WTC11 (cell line): ENCODE measurements at regions not wholly inside any gene's neighbourhood (a gene's known extent, or its start where the extent isn't known, plus 50 kb on each side); places are given as distances from the start of the nearest gene placed in this dataset.

Source experiments
- ATAC-seq: fragments of 200-7000 bp; cut with Tn5 transposase; 2 replicates; pipeline ENCODE4 v1.10.0; 2021; ENCODE audit warnings: mild to moderate bottlenecking, moderate library complexity
- CTCF ChIA-PET: fragments of 300-600 bp; sonication (Branson Sonifier 250); formaldehyde crosslinking; loops from one replicate; lab custom pipeline; 2021; ENCODE audit warnings: antibody characterized with exemption; lab: Charles Lee
- POLR2A ChIA-PET: fragments of 350-600 bp; sonication (Branson Sonifier 250); formaldehyde crosslinking; loops from one replicate; lab custom pipeline; 2021; ENCODE audit warnings: antibody characterized with exemption; lab: Charles Lee
- DNase-seq: peaks from one replicate; pipeline ENCODE4 v3.0.0; 2021; ENCODE audit warnings: low spot score
- H3K27ac Mint-ChIP-seq: 2 replicates; pipeline ENCODE4 v1.8.0; 2021; ENCODE audit warnings: mixed read lengths
- H3K27me3 Mint-ChIP-seq: 2 replicates; pipeline ENCODE4 v1.8.0; 2021; ENCODE audit warnings: low read depth, mild to moderate bottlenecking, moderate library complexity, mixed read lengths
- H3K36me3 Mint-ChIP-seq: 2 replicates; pipeline ENCODE4 v1.8.0; 2021; ENCODE audit warnings: mixed read lengths
- H3K4me1 Mint-ChIP-seq: 2 replicates; pipeline ENCODE4 v1.8.0; 2022; ENCODE audit warnings: mixed read lengths
- H3K4me3 Mint-ChIP-seq: 2 replicates; pipeline ENCODE4 v1.8.0; 2021; ENCODE audit warnings: mild to moderate bottlenecking, moderate library complexity, mixed read lengths
- H3K9me3 Mint-ChIP-seq: 2 replicates; pipeline ENCODE4 v1.8.0; 2021; ENCODE audit warnings: mixed read lengths
- ARID4B ChIP-seq: sonication (generic); formaldehyde crosslinking; IDR thresholded peaks from 2 replicates; pipeline ENCODE4 v1.8.0; 2023; ENCODE audit warnings: missing genetic modification reagents, mild to moderate bottlenecking, borderline replicate concordance
- ATF3 ChIP-seq: sonication (generic); formaldehyde crosslinking; conservative IDR thresholded peaks from 2 replicates; pipeline ENCODE4 v1.8.1; 2022; ENCODE audit warnings: mild to moderate bottlenecking, missing genetic modification reagents
- CREM ChIP-seq: sonication (generic); formaldehyde crosslinking; IDR thresholded peaks from 2 replicates; pipeline ENCODE4 v1.8.1; 2022; ENCODE audit warnings: mild to moderate bottlenecking, missing genetic modification reagents, moderate library complexity
- E2F4 ChIP-seq: sonication (generic); formaldehyde crosslinking; IDR thresholded peaks from 2 replicates; pipeline ENCODE4 v1.8.1; 2022; ENCODE audit warnings: low read depth, mild to moderate bottlenecking, moderate library complexity, missing genetic modification reagents, borderline replicate concordance
- ETV6 ChIP-seq: sonication (generic); formaldehyde crosslinking; IDR thresholded peaks from 2 replicates; pipeline ENCODE4 v1.8.1; 2022; ENCODE audit warnings: mild to moderate bottlenecking, missing genetic modification reagents
- FOXJ3 ChIP-seq: sonication (generic); formaldehyde crosslinking; IDR thresholded peaks from 2 replicates; pipeline ENCODE4 v1.9.0; 2021; ENCODE audit warnings: missing genetic modification reagents, mild to moderate bottlenecking, borderline replicate concordance
- FOXP1 ChIP-seq: sonication (generic); formaldehyde crosslinking; IDR thresholded peaks from 2 replicates; pipeline ENCODE4 v1.8.0; 2022; ENCODE audit warnings: missing genetic modification reagents, mild to moderate bottlenecking, moderate library complexity, borderline replicate concordance
- GABPB1 ChIP-seq: sonication (generic); formaldehyde crosslinking; IDR thresholded peaks from 2 replicates; pipeline ENCODE4 v1.8.1; 2023; ENCODE audit warnings: mild to moderate bottlenecking, missing genetic modification reagents
- JAZF1 ChIP-seq: fragments of 250-450 bp; sonication (Bioruptor Pico); IDR thresholded peaks from 2 replicates; pipeline ENCODE4 v1.9.0; 2021; ENCODE audit warnings: moderate library complexity, mild to moderate bottlenecking, inconsistent platforms
- JUN ChIP-seq: sonication (generic); formaldehyde crosslinking; IDR thresholded peaks from 2 replicates; pipeline ENCODE4 v1.8.0; 2023; ENCODE audit warnings: mild to moderate bottlenecking, missing genetic modification reagents
- KAT7 ChIP-seq: sonication (generic); formaldehyde crosslinking; IDR thresholded peaks from 2 replicates; pipeline ENCODE4 v1.8.1; 2023; ENCODE audit warnings: missing genetic modification reagents, mild to moderate bottlenecking, borderline replicate concordance
- MXD4 ChIP-seq: fragments of 250-450 bp; sonication (Bioruptor Pico); IDR thresholded peaks from 2 replicates; pipeline ENCODE4 v1.8.0; 2021; ENCODE audit warnings: mild to moderate bottlenecking, moderate library complexity, borderline replicate concordance
- NFE2L1 ChIP-seq: sonication (generic); formaldehyde crosslinking; IDR thresholded peaks from 2 replicates; pipeline ENCODE4 v1.8.1; 2023; ENCODE audit warnings: missing genetic modification reagents
- NR3C1 ChIP-seq: sonication (generic); formaldehyde crosslinking; conservative IDR thresholded peaks from 2 replicates; pipeline ENCODE4 v1.8.1; 2023; ENCODE audit warnings: low read depth, mild to moderate bottlenecking, missing genetic modification reagents
- SMAD3 ChIP-seq: sonication (generic); formaldehyde crosslinking; IDR thresholded peaks from 2 replicates; pipeline ENCODE4 v1.8.0; 2022; ENCODE audit warnings: missing genetic modification reagents, mild to moderate bottlenecking, borderline replicate concordance
- SOX15 ChIP-seq: fragments of 250-450 bp; sonication (Bioruptor Pico); IDR thresholded peaks from 2 replicates; pipeline ENCODE4 v1.9.0; 2021; ENCODE audit warnings: mild to moderate bottlenecking
- TCF7 ChIP-seq: sonication (generic); formaldehyde crosslinking; IDR thresholded peaks from 2 replicates; pipeline ENCODE4 v1.8.0; 2022; ENCODE audit warnings: mild to moderate bottlenecking, low read depth, missing genetic modification reagents, moderate library complexity
- TEAD4 ChIP-seq: sonication (generic); formaldehyde crosslinking; IDR thresholded peaks from 2 replicates; pipeline ENCODE4 v1.8.0; 2022; ENCODE audit warnings: mild to moderate bottlenecking, missing genetic modification reagents
- ZBTB21 ChIP-seq: sonication (generic); formaldehyde crosslinking; IDR thresholded peaks from 2 replicates; pipeline ENCODE4 v1.8.1; 2023; ENCODE audit warnings: mild to moderate bottlenecking, missing genetic modification reagents, borderline replicate concordance
- ZMAT4 ChIP-seq: fragments of 250-450 bp; sonication (Bioruptor Pico); IDR thresholded peaks from 2 replicates; pipeline ENCODE4 v1.9.0; 2021; ENCODE audit warnings: mild to moderate bottlenecking
- ZNF121 ChIP-seq: sonication (generic); formaldehyde crosslinking; IDR thresholded peaks from 2 replicates; pipeline ENCODE4 v1.8.0; 2023; ENCODE audit warnings: missing genetic modification reagents
- ZNF317 ChIP-seq: sonication (generic); formaldehyde crosslinking; IDR thresholded peaks from 2 replicates; pipeline ENCODE4 v1.8.1; 2023; ENCODE audit warnings: low read depth, mild to moderate bottlenecking, moderate library complexity, missing genetic modification reagents, borderline replicate concordance
- ZNF416 ChIP-seq: fragments of 250-450 bp; sonication (Bioruptor Pico); IDR thresholded peaks from 2 replicates; pipeline ENCODE4 v1.9.0; 2021; ENCODE audit warnings: mild to moderate bottlenecking, inconsistent platforms
- ZNF423 ChIP-seq: fragments of 250-450 bp; sonication (Bioruptor Pico); IDR thresholded peaks from 2 replicates; pipeline ENCODE4 v2.1.2; 2022; ENCODE audit warnings: mild to moderate bottlenecking, moderate library complexity
- TF ChIP-seq, protein P1 (sequence below): sonication (generic); formaldehyde crosslinking; conservative IDR thresholded peaks from 2 replicates; pipeline ENCODE4 v1.8.1; 2023; ENCODE audit warnings: mild to moderate bottlenecking, low read depth, missing genetic modification reagents, moderate library complexity

DNA sequence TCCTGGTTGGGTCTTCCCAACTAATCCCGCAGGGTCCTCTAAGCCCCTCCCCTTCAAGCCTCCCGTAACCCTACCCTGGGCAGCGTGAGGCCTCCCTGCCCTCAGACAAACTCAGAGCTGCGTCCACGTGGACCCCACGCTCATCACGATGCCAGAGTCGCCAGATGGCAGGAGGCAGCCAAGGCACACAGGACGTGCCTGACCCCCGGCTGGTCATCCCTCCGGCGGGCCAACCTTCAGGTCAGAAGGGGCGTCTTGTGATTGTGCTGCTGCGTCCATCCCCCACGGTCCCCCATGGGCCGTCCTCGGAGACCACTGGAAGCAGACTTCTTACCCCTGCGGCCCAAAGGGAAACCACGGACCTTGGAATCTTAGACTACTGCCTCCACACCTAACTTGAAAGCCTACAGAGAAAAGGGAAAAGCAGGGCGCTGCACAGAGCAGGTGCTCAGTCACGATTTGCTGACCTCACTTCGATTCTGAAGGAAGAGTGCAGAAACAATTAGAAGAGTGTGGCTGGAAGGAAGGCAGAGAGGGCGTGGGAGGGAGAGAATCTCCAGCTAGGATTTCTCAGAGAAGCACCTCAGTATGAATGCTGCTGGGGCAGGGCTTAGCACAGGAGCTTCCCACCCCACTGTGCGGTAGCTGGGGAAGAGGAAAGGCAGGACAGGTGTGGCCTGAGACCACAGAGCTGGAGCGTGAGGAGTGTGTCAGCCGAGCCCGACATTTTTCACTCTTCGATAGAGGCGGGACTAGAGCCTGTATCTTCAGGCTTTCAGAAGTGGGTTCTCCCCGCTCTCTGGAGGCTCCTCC lies 174.8 kb downstream of the ERCC6L2 start:
- ATAC-seq (no peak), DNase-seq (no peak)
- Mint-ChIP-seq H3K27ac (no peak overlapping the region), H3K4me3 (no peak overlapping the region), H3K27me3 (peaks cover 14% of the 10 kb centered on the region), H3K4me1 (peaks cover 40% of the 10 kb centered on the region), H3K9me3 (peaks cover 28% of the 10 kb centered on the region), H3K36me3 (peaks cover 7% of the 10 kb centered on the region)
- CTCF ChIA-PET: no interaction called here
- POLR2A ChIA-PET: interaction anchor here (0.6 kb wide), 1 partner anchor 10 kb away, joined by 4 read pairs; no protein-coding TSS in a partner anchor
- no peak for TF ChIP-seq KAT7
- no peak for TF ChIP-seq ZNF121 (CRISPR knock-in tag)
- no peak for TF ChIP-seq JAZF1 (CRISPR knock-in tag)
- no peak for TF ChIP-seq ZBTB21 (CRISPR knock-in tag)
- no peak for TF ChIP-seq JUN (CRISPR knock-in tag)
- no peak for TF ChIP-seq CREM (CRISPR knock-in tag)
- TF ChIP-seq ETV6 (CRISPR knock-in tag): no peak
- no peak for TF ChIP-seq SOX15 (CRISPR knock-in tag)
- no peak for TF ChIP-seq MXD4 (CRISPR knock-in tag)
- no peak for TF ChIP-seq GABPB1 (CRISPR knock-in tag)
- no peak for TF ChIP-seq TCF7 (CRISPR knock-in tag)
- no peak for TF ChIP-seq E2F4
- no peak for TF ChIP-seq SMAD3
- TF ChIP-seq NFE2L1 (CRISPR knock-in tag): no peak
- no peak for TF ChIP-seq FOXP1
- TF ChIP-seq, protein P1, sequence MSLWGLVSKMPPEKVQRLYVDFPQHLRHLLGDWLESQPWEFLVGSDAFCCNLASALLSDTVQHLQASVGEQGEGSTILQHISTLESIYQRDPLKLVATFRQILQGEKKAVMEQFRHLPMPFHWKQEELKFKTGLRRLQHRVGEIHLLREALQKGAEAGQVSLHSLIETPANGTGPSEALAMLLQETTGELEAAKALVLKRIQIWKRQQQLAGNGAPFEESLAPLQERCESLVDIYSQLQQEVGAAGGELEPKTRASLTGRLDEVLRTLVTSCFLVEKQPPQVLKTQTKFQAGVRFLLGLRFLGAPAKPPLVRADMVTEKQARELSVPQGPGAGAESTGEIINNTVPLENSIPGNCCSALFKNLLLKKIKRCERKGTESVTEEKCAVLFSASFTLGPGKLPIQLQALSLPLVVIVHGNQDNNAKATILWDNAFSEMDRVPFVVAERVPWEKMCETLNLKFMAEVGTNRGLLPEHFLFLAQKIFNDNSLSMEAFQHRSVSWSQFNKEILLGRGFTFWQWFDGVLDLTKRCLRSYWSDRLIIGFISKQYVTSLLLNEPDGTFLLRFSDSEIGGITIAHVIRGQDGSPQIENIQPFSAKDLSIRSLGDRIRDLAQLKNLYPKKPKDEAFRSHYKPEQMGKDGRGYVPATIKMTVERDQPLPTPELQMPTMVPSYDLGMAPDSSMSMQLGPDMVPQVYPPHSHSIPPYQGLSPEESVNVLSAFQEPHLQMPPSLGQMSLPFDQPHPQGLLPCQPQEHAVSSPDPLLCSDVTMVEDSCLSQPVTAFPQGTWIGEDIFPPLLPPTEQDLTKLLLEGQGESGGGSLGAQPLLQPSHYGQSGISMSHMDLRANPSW (CRISPR knock-in tag): no peak
- no peak for TF ChIP-seq TEAD4 (CRISPR knock-in tag)
- TF ChIP-seq FOXJ3 (CRISPR knock-in tag): no peak
- TF ChIP-seq ZMAT4: no peak

DNA sequence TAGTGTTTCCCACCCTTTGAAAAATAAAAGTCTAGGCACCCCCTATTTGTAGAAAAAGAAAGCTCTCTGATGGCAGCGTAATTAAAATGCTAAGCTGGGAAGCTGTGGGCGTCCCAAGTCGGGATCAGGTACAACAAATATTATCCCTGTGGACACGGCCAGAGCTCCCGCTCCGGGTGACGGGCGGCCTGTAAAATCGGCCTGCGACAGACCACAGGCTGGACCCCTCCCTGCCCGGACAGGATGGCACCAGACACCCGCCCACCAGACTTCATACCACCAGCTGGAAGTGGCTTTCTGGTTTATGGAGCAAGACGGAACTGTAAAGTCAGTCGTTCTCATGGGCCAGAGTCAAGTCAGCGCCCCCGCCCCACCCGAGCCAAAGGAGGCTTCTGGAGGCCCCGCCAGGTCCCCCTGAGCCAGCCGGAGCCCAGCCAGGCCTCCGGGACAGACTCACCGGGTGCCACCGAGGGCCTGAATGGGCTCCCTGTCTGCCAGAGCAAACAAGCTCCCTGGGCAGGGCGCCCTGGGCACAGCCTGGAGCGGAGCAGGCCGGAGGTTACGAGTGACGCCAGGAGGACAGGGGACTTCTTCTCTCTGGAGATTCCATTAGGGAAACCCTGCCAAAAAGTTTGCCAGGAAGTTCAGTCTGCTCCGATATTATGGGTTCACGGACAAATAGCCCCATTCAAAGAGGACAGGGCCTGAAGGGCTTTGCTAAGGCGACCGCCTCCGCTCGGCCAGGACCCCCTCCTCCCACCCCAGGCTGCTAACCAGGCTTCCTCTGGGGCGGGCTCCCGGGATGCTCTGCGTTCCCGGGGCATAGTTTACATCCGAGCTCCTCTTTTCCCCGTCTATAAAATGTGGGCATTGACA lies 173.7 kb downstream of the ERCC6L2 start:
- Mint-ChIP-seq H3K4me3 (no peak overlapping the region), H3K36me3 (peaks cover 3% of the 10 kb centered on the region), H3K27me3 (peaks cover 11% of the 10 kb centered on the region), H3K4me1 (peaks cover 40% of the 10 kb centered on the region), H3K9me3 (peaks cover 19% of the 10 kb centered on the region), H3K27ac (no peak overlapping the region)
- ChIA-PET CTCF (interaction anchor here (0.6 to 1.8 kb wide), 10 partner anchors 9 to 713 kb away, joined by 3 to 13 read pairs (median 4); no protein-coding TSS in a partner anchor), POLR2A (interaction anchor here (0.7 kb wide), 1 partner anchor 605 kb away, joined by 3 read pairs; no protein-coding TSS in a partner anchor)
- ATAC-seq (no peak), DNase-seq (no peak)
- no peak for TF ChIP-seq JUN (CRISPR knock-in tag)
- no peak for TF ChIP-seq KAT7
- no peak for TF ChIP-seq ZNF121 (CRISPR knock-in tag)
- TF ChIP-seq TCF7 (CRISPR knock-in tag): no peak
- no peak for TF ChIP-seq ZNF423 (CRISPR knock-in tag)
- no peak for TF ChIP-seq ARID4B (CRISPR knock-in tag)
- TF ChIP-seq NR3C1 (CRISPR knock-in tag): no peak
- no peak for TF ChIP-seq ATF3
- no peak for TF ChIP-seq ZNF317 (CRISPR knock-in tag)
- TF ChIP-seq ZNF416 (CRISPR knock-in tag): no peak
